K562 (cell line): ENCODE measurements at regions not wholly inside any gene's neighbourhood (a gene's known extent, or its start where the extent isn't known, plus 50 kb on each side); places are given as distances from the start of the nearest gene placed in this dataset.

Experiments
- ATAC-seq: fragments of 200-7000 bp; cut with Tn5 transposase; 3 replicates; pipeline ENCODE4 v1.9.1; 2020; ENCODE audit warnings: moderate library complexity
- BruUV-seq: library from RNA; stranded (reverse); fragments of 400-500 nt; replicated peaks from 2 replicates; lab custom pipeline; 2021; lab: Mats Ljungman, UMichigan
- CTCF ChIA-PET: fragments of 300-600 bp; formaldehyde crosslinking; extraction: SDS; loops from one replicate; lab custom pipeline; 2021; ENCODE audit warnings: low intra/inter-chr PET ratio; lab: Yijun Ruan, JAX
- POLR2A ChIA-PET: fragments of 300-600, 350-650 bp; sonication (Branson Sonifier 250); formaldehyde crosslinking; extraction: SDS; loops from one replicate; lab custom pipeline; 2021; ENCODE audit warnings: antibody characterized with exemption, inconsistent platforms; lab: Yijun Ruan, JAX
- DNase-seq, 4 experiments: peaks; one replicate each; pipeline versions ENCODE4 v3.0.0 to v3.0.0-alpha.2; 2011 to 2018; ENCODE audit warnings: low spot score in 3 of 4, mixed read lengths in 3 of 4; ENCODE audit errors: extremely low read depth in 1 of 4
- FAIRE-seq: peaks from 2 replicates; lab custom pipeline; 2011; peaks lifted over from hg19 to GRCh38; lab: Jason Lieb, UNC
- H2AFZ ChIP-seq: 2 replicates; pipeline ENCODE4 v1.6.0; 2011; ENCODE audit warnings: low read depth, low read length, control low read depth, inconsistent platforms
- H3K27ac ChIP-seq: fragments of 200-600 bp; 3 replicates; pipeline ENCODE4 v1.8.0; 2011; ENCODE audit warnings: low read depth, mild to moderate bottlenecking, control low read depth, inconsistent platforms, low read length, moderate library complexity, mixed read lengths; ENCODE audit errors: extremely low read depth
- H3K27me3 ChIP-seq, 2 experiments: fragments of 300-600 bp in 1 of 2; 2 replicates in 1 of 2; 3 replicates in 1 of 2; pipeline versions ENCODE4 v1.6.0 to v1.8.0; 2011; ENCODE audit warnings: inconsistent platforms in 2 of 2, low read length in 2 of 2, mild to moderate bottlenecking in 1 of 2, mixed read lengths in 1 of 2, moderate library complexity in 1 of 2; ENCODE audit not compliant: control insufficient read depth in 2 of 2, insufficient read depth in 2 of 2
- H3K36me3 ChIP-seq: fragments of 300-600 bp; 3 replicates; pipeline ENCODE4 v1.8.0; 2011; ENCODE audit warnings: mild to moderate bottlenecking, low read length, inconsistent platforms; ENCODE audit not compliant: control insufficient read depth, insufficient read depth
- H3K4me1 ChIP-seq, 2 experiments: fragments of 200-600 bp in 1 of 2; replicated peaks in 1 of 2; 2 replicates in 1 of 2; 3 replicates in 1 of 2; pipeline versions ENCODE4 v1.5.1 to v1.8.0; 2011; ENCODE audit warnings: inconsistent platforms in 2 of 2, low read length in 2 of 2, mild to moderate bottlenecking in 1 of 2, mixed read lengths in 1 of 2, moderate library complexity in 1 of 2; ENCODE audit not compliant: control insufficient read depth in 2 of 2, insufficient read depth in 2 of 2
- H3K4me2 ChIP-seq: 2 replicates; pipeline ENCODE4 v1.6.1; 2011; ENCODE audit warnings: low read length, control low read depth, inconsistent platforms, mixed read lengths; ENCODE audit not compliant: insufficient read depth
- H3K4me3 ChIP-seq: fragments of 200-600 bp; sonication (generic), shearing (Covaris generic); 2 replicates; pipeline ENCODE4 v1.5.1; 2016; ENCODE audit warnings: control low read depth, inconsistent platforms
- H3K79me2 ChIP-seq: fragments of 200-600 bp; 3 replicates; pipeline ENCODE4 v1.8.0; 2011; ENCODE audit warnings: low read length, inconsistent platforms; ENCODE audit not compliant: control insufficient read depth, insufficient read depth
- H3K9ac ChIP-seq, 2 experiments: 2 replicates each; pipeline versions ENCODE4 v1.6.0 to v1.6.1; 2011; ENCODE audit warnings: low read depth in 2 of 2, low read length in 2 of 2, control low read depth in 1 of 2, inconsistent platforms in 1 of 2, mild to moderate bottlenecking in 1 of 2, mixed read lengths in 1 of 2; ENCODE audit not compliant: insufficient read depth in 1 of 2
- H3K9me1 ChIP-seq: one replicate; pipeline ENCODE4 v1.6.0; 2011; ENCODE audit warnings: inconsistent platforms, mild to moderate bottlenecking, low read length, moderate library complexity; ENCODE audit not compliant: control insufficient read depth, insufficient read depth
- H3K9me3 ChIP-seq: replicated peaks from 2 replicates; pipeline ENCODE4 v1.5.1; 2011; ENCODE audit warnings: low read depth, low read length, inconsistent platforms; ENCODE audit not compliant: control insufficient read depth, insufficient read depth
- H4K20me1 ChIP-seq: replicated peaks from 2 replicates; pipeline ENCODE4 v1.6.1; 2011; ENCODE audit warnings: low read length, inconsistent platforms, mixed read lengths; ENCODE audit not compliant: control insufficient read depth, insufficient read depth
- PTRF ChIP-seq: fragments of 450-650 bp; IDR thresholded peaks from 2 replicates; pipeline ENCODE4 v1.6.1; 2016; ENCODE audit warnings: mild to moderate bottlenecking, missing genetic modification characterization, missing compliant biosample characterization
- PTTG1 ChIP-seq: fragments of 450-650 bp; IDR thresholded peaks from 2 replicates; pipeline ENCODE4 v1.6.1; 2016; ENCODE audit warnings: low read depth, mild to moderate bottlenecking, missing genetic modification characterization, missing compliant biosample characterization
- SAFB ChIP-seq: fragments of 200-400 bp; formaldehyde crosslinking; IDR thresholded peaks from 2 replicates; pipeline ENCODE4 v1.6.1; 2017; ENCODE audit warnings: low read depth, low read length, borderline replicate concordance
- ZNF717 ChIP-seq: fragments of 250-450 bp; sonication (Bioruptor Pico); IDR thresholded peaks from 2 replicates; pipeline ENCODE4 v1.5.0; 2021
- WGBS: fragments of 100-300 bp; shearing (Covaris generic); methylation state at CpG from one replicate; pipeline ENCODE4 v1.1.6; 2016; ENCODE audit warnings: low coverage, mixed read lengths; ENCODE audit not compliant: insufficient coverage; ENCODE audit errors: missing lambda C conversion rate; 5-methylcytosine and 5-hydroxymethylcytosine counted together
- in situ Hi-C: fragments of 300-500 bp; cut with MboI; formaldehyde crosslinking; loops from 4 replicates; pipeline ENCODE4 v1.15.0; 2018; ENCODE audit warnings: inconsistent platforms, mixed read lengths
- intact Hi-C: fragments of 100-400 bp; cut with micrococcal nuclease; formaldehyde crosslinking; loops from 2 replicates; pipeline ENCODE4 v1.14.2; 2022
- TF ChIP-seq, protein P1 (sequence below), 3 experiments: fragments of 200-800 bp in 1 of 3; fragments of 250-450 bp in 1 of 3; fragments of 450-650 bp in 1 of 3; sonication (Bioruptor Pico) in 1 of 3; sonication (Bioruptor generic) in 1 of 3; formaldehyde crosslinking in 1 of 3; IDR thresholded peaks; 2 replicates each; pipeline versions ENCODE4 v1.6.1 to v1.8.0; 2016 to 2022; ENCODE audit warnings: mild to moderate bottlenecking in 2 of 3, missing genetic modification characterization in 2 of 3, missing compliant biosample characterization in 1 of 3, moderate library complexity in 1 of 3
- TF ChIP-seq, protein P2 (sequence below): fragments of 250-450 bp; sonication (Bioruptor Pico); IDR thresholded peaks from 2 replicates; pipeline ENCODE4 v1.9.0; 2021; ENCODE audit warnings: mild to moderate bottlenecking

- in situ Hi-C loops, result no loop called here
- Histone ChIP-seq H3K27me3 (no peaks in the 10 kb centered on the region), H3K4me2 (no peak overlapping the region), H3K9me3 (no peaks in the 10 kb centered on the region), H3K79me2 (no peaks in the 10 kb centered on the region), H4K20me1 (no peaks in the 10 kb centered on the region), H3K9ac (no peak overlapping the region), H3K36me3 (no peaks in the 10 kb centered on the region), H2AFZ (no peak overlapping the region), H3K4me1 (peaks cover 3 to 31% of the 10 kb centered on the region in 2 experiments; a peak in 4 of 5 replicates), H3K9me1 (peaks cover 3% of the 10 kb centered on the region), H3K4me3 (no peak overlapping the region), H3K27ac (no peak overlapping the region)
- 88% methylated on average over 4 of the region's 5 CpGs for WGBS
- TF ChIP-seq SAFB (no peak), PTTG1 (tag) (no peak), PTRF (tag) (no peak), ZNF717 (no peak)
- TF ChIP-seq, protein P1, sequence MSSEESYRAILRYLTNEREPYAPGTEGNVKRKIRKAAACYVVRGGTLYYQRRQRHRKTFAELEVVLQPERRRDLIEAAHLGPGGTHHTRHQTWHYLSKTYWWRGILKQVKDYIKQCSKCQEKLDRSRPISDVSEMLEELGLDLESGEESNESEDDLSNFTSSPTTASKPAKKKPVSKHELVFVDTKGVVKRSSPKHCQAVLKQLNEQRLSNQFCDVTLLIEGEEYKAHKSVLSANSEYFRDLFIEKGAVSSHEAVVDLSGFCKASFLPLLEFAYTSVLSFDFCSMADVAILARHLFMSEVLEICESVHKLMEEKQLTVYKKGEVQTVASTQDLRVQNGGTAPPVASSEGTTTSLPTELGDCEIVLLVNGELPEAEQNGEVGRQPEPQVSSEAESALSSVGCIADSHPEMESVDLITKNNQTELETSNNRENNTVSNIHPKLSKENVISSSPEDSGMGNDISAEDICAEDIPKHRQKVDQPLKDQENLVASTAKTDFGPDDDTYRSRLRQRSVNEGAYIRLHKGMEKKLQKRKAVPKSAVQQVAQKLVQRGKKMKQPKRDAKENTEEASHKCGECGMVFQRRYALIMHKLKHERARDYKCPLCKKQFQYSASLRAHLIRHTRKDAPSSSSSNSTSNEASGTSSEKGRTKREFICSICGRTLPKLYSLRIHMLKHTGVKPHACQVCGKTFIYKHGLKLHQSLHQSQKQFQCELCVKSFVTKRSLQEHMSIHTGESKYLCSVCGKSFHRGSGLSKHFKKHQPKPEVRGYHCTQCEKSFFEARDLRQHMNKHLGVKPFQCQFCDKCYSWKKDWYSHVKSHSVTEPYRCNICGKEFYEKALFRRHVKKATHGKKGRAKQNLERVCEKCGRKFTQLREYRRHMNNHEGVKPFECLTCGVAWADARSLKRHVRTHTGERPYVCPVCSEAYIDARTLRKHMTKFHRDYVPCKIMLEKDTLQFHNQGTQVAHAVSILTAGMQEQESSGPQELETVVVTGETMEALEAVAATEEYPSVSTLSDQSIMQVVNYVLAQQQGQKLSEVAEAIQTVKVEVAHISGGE (CRISPR knock-in tag; IDR thresholded peaks at IDR 0.05), result no peak
- TF ChIP-seq, protein P2, sequence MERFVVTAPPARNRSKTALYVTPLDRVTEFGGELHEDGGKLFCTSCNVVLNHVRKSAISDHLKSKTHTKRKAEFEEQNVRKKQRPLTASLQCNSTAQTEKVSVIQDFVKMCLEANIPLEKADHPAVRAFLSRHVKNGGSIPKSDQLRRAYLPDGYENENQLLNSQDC (CRISPR knock-in tag), result no peak
- CTCF ChIA-PET, result no interaction called here
- no peak for ATAC-seq
- intact Hi-C loops, result no loop called here
- no peak for FAIRE-seq
- no TSS peak for BruUV-seq
- POLR2A ChIA-PET, result no interaction called here
- no peak for DNase-seq
Observed at GRCh38 chr9:88802533-88802932, 188.7 kb upstream of the S1PR3 start.
